HG02759 (cell line): ENCODE measurements at regions not wholly inside any gene's neighbourhood (a gene's known extent, or its start where the extent isn't known, plus 50 kb on each side); places are given as distances from the start of the nearest gene placed in this dataset.

Experiments used
- ATAC-seq: cut with Tn5 transposase; IDR thresholded peaks from one replicate; pipeline ENCODE4 v1.9.1; 2021; ENCODE audit warnings: mild to moderate bottlenecking, moderate library complexity; ENCODE audit not compliant: unreplicated experiment

DNA sequence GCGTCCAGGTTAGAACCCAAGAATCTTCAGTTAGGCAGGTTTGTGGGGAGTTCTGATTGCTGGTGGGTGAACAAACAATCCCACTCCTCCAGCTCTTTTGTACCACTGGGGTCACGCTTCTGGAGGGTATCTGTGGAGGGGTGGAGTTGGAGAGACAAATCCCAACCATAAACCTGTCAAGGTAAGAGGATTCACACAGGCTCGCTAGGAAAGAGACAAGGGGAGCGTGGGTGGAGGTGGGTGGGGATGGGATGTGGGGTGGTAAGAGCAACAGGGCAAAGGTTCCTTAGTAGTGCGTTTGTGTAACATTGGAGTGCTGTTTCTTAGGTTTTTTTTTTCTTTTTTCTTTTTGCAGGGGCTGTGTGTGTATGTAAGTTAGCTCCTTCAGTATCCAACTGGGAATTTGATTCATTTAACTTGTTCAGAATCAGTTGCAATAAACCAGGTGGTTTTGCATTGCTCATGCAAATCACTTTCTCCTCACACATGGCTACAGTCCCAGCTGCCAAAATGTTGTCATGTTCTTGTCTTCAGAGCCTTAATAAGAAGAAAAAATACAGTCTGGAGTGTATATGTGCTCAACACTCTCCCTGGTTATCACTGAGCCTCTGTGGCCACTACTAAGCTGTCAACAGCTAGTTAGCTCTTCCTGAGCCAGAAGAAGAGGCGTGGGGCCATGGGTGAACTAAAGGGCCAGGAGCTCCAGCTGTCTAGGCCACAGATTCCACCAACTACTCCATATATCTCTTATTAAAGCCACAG is 164.0 kb upstream of the RAD23B start:
- ATAC-seq, result no peak

GRCh38 chr9:107119735-107120134 is 163.3 kb upstream of the RAD23B start:
- no peak for ATAC-seq

DNA sequence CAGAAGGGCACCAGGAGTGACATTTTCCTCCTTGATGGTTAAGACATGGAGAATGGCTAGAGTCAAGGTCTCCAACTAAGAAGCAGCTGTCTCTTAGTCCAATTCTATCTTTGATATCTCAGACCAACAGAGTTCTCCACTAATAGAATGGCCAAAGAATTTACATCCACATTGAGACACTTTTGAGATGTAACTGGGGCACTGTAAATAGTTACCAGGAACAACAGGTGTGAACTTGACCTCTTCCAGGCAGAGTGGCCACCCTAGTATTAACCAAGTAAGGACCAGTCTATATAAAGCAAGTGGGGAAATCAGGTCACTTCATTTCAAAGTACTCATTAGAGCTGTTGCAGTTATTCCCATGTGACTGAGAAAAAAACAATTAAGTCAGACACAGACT is 159.7 kb upstream of the RAD23B start:
- ATAC-seq, result no peak

DNA sequence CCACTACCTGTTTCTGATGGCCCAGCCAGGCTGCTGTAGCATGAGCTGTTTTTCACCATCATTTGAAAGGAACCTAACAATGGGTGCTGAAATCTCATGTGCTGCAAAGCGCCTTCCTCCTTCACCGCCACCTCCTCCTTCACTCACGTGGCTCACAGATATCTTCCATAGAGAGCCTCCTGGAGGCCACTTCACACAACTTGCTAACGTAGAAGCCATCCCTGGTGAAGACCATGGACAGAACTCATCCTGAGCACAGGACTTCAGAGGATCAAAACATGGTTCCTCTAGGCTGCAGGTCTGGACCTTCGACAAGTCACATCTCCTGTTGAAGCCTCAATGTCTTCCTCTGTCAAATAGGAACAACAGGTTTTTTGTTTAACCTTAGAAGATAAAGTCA is 155.5 kb upstream of the RAD23B start:
- ATAC-seq, result no peak

DNA sequence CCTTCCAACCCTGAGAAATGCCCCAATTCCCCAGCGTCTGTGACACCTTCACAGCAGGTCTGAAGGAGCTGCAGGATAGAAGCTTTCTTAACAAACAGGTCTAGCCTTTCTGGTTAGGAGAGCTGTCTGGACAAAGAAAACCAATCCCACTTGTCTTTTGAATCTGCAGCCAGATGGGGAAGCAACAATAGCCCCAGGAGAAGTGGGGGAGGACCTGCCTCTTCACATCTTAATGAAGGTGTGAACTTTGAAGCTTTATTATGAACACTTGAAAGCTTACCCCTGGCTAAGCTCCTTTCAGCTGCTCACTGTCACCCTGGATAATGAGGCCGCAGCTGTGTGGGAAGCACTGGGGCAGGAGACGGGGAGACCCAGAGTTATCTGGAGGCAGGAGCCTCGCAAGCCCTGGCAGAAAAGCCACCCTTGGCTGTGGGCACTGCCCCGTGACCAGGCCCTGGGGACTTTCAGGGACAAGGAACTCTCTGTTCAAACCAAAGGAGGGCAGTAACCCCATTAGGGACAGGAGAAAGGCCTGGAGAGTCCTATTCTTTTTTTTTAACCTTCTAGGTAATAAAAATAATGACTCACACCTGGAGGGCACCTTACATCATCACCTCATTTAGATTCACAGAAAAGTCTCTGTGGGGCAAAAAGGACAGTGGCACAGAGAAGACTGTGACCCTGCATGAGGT is 151.8 kb upstream of the RAD23B start:
- ATAC-seq, result no peak

- no peak for ATAC-seq
These were observed 146.8 kb upstream of the RAD23B start for GRCh38 chr9:107136296-107136695.

GRCh38 chr9:107137495-107138202 is 145.4 kb upstream of the RAD23B start:
- peak; percentile 58 for ATAC-seq

GRCh38 chr9:107138261-107138992 is 144.7 kb upstream of the RAD23B start:
- ATAC-seq, result no peak

GRCh38 chr9:107141967-107142366 is 141.1 kb upstream of the RAD23B start:
- ATAC-seq, result no peak

GRCh38 chr9:107142430-107142829 is 140.6 kb upstream of the RAD23B start:
- no peak for ATAC-seq

GRCh38 chr9:107142896-107143603 is 140.0 kb upstream of the RAD23B start:
- no peak for ATAC-seq

DNA sequence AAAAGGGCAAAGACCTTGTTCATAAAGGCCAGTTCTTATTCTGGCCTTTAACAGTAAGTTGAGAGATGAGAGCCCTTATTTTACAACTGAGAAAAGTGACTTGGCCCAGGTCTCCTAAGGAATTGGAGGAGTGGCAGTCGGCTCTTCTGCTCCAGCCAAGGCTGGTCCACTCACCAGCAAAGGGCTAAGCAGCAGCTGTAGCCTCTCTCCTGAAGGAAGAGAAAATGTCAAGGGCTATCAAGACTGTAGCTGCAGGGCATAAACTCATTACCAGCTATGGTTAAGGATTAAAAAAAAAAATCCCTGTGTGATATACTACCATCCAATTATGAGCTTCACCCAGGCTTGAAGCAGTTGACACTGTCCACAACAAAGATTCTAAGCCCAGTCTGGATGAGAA is 138.6 kb upstream of the RAD23B start:
- ATAC-seq, result no peak

GRCh38 chr9:107147134-107147533 is 135.9 kb upstream of the RAD23B start:
- ATAC-seq, result no peak

GRCh38 chr9:107148216-107148615 is 134.9 kb upstream of the RAD23B start:
- ATAC-seq, result no peak

DNA sequence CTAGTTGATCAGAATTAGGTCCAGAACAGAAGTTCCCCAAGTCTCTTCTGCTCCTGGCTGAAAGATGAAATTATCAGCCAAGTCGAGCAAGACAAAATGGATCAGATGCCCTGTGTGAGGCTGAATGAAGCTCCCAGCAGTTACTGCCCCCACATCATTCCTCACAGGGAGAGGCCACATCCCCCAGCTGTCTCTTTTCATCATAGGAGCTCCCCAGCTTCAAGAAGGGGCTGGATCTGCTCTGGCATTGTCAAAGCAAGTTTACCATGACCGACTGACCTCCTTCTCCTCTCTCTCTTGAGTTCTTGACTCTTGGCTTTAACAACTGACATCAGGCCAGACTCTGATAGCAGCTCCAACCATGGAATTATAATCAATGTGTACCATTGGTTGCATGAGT is 133.3 kb upstream of the RAD23B start:
- ATAC-seq, result no peak

DNA sequence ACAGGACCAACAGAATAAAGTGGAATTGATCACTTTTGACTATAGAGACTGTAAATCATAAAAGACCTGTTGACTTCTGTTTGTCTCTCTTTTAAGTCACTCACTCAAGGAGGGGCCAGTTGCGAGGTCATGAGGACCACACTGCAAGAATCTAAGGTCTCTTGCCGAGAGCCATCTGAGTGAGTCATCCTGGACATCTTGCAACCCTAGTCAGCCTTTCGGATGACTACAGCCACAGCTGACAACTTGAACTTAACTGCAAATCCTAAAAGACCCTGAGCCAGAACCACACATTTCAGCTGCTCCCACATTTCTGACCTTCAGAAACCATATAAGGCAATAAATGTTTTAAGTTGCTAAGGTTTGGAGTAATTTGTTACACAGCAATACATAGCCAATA is 129.7 kb upstream of the RAD23B start:
- no peak for ATAC-seq

GRCh38 chr9:107154291-107154690 is 128.8 kb upstream of the RAD23B start:
- no peak for ATAC-seq

DNA sequence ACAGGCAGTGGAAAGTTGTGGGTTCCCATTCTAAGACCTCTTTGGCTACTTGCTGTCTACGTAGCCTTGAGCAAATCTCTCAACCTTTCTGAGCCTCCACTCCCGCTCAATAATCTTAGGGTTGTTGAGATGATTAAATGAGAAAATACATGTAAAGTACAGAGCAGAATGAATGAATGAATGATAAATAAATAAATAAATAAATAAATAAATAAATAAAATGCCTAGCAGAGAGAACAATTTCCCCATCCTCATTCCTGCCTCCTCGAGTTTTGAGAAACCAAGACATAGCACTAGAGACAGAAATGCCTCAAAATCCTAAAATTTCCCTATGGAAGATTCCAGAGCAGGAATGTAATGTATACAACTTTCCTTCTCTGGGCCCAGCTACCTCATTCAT is 128.3 kb upstream of the RAD23B start:
- no peak for ATAC-seq

- ATAC-seq, result no peak
These were observed 127.7 kb upstream of the RAD23B start for GRCh38 chr9:107155244-107155817.

- peak; percentile 83 for ATAC-seq
These were observed 124.8 kb upstream of the RAD23B start for GRCh38 chr9:107158321-107158720.
